ENCODE measurements at regions not wholly inside any gene's neighbourhood (a gene's known extent, or its start where the extent isn't known, plus 50 kb on each side); places are given as distances from the start of the nearest gene placed in this dataset.

- DNase-seq, result no peak
These were observed 351.9 kb downstream of the C16orf95 start for GRCh38 chr16:86965331-86965730.

GRCh38 chr16:86965840-86966550 lies 351.2 kb downstream of the C16orf95 start:
- no peak for DNase-seq

GRCh38 chr16:86966777-86967176 lies 350.4 kb downstream of the C16orf95 start:
- DNase-seq, result no peak

GRCh38 chr16:86968866-86969265 lies 348.3 kb downstream of the C16orf95 start:
- no peak for DNase-seq

- no peak for DNase-seq
These were observed 347.5 kb downstream of the C16orf95 start for GRCh38 chr16:86969716-86970115.

- no peak for DNase-seq
These were observed 346.9 kb downstream of the C16orf95 start for GRCh38 chr16:86970279-86970678.

- DNase-seq, result no peak
These were observed 346.5 kb downstream of the C16orf95 start for GRCh38 chr16:86970726-86971125.

- DNase-seq, result no peak
These were observed 345.9 kb downstream of the C16orf95 start for GRCh38 chr16:86971251-86971650.

- DNase-seq, result no peak
These were observed 343.1 kb downstream of the C16orf95 start for GRCh38 chr16:86974120-86974519.

- peak; percentile 38 for DNase-seq
These were observed 341.7 kb downstream of the C16orf95 start for GRCh38 chr16:86975445-86975844.

- no peak for DNase-seq
These were observed 340.0 kb downstream of the C16orf95 start for GRCh38 chr16:86977076-86977676.

GRCh38 chr16:86978445-86979030 lies 338.7 kb downstream of the C16orf95 start:
- no peak for DNase-seq

GRCh38 chr16:86979061-86979460 lies 338.1 kb downstream of the C16orf95 start:
- DNase-seq, result no peak

- DNase-seq, result no peak
These were observed 337.1 kb downstream of the C16orf95 start for GRCh38 chr16:86979984-86980553.

- no peak for DNase-seq
These were observed 336.5 kb downstream of the C16orf95 start for GRCh38 chr16:86980644-86981043.

- no peak for DNase-seq
These were observed 334.9 kb downstream of the C16orf95 start for GRCh38 chr16:86982347-86982596.

- no peak for DNase-seq
These were observed 334.3 kb downstream of the C16orf95 start for GRCh38 chr16:86982912-86983311.

GRCh38 chr16:86983621-86984020 lies 333.6 kb downstream of the C16orf95 start:
- DNase-seq, result no peak

GRCh38 chr16:86984343-86984742 lies 332.8 kb downstream of the C16orf95 start:
- no peak for DNase-seq

GRCh38 chr16:86984991-86985647 lies 332.1 kb downstream of the C16orf95 start:
- DNase-seq, result no peak

GRCh38 chr16:86985648-86986015 lies 331.6 kb downstream of the C16orf95 start:
- DNase-seq, result no peak

GRCh38 chr16:86986136-86986535 lies 331.1 kb downstream of the C16orf95 start:
- no peak for DNase-seq

- no peak for DNase-seq
These were observed 330.2 kb downstream of the C16orf95 start for GRCh38 chr16:86986809-86987487.
